ENCODE measurements at regions not wholly inside any gene's neighbourhood (a gene's known extent, or its start where the extent isn't known, plus 50 kb on each side); places are given as distances from the start of the nearest gene placed in this dataset.

GRCh38 chr4:10944321-10944720 is 259.8 kb upstream of the CLNK start:
- no TSS peak for BruUV-seq (replicated peaks)
- ATAC-seq (ENCODE audit: low read depth) = no peak
- H3K36me3 ChIP-seq (ENCODE audit: control insufficient read depth, insufficient read depth, low read length) = no peaks in the 10 kb centered on the region
- WGBS, 2 experiments (ENCODE audit: extremely low coverage in 2 of 2, insufficient read length in 1 of 2) = no CpG with 5 or more reads among the region's 1 CpG
- no peak overlapping the region for H2AFZ ChIP-seq (replicated peaks; ENCODE audit: low read length, poor library complexity)
- H4K8ac ChIP-seq (ENCODE audit: low read depth in 2 of 2, low read length in 2 of 2) = no peak overlapping the region
- no peak overlapping the region for H3K23ac ChIP-seq (ENCODE audit: low read depth, low read length)
- no peaks in the 10 kb centered on the region for H3K79me1 ChIP-seq (ENCODE audit: low read depth in 1 of 2, low read length in 2 of 2)
- H3K27me3 ChIP-seq (ENCODE audit: control insufficient read depth, insufficient read depth, low read length) = no peaks in the 10 kb centered on the region
- DNase-seq = no peak
- no peak overlapping the region for H3K4ac ChIP-seq (ENCODE audit: low read depth, low read length)
- dilution Hi-C loops (cut with HindIII; ENCODE audit: low sequenced_read_pairs, unreplicated experiment) = no loop called here
- no peak overlapping the region for H2AK5ac ChIP-seq (ENCODE audit: low read depth, low read length)
- H3K27ac ChIP-seq (ENCODE audit: insufficient read depth, low read length) = no peak overlapping the region
- no peaks in the 10 kb centered on the region for H3K4me1 ChIP-seq (ENCODE audit: control insufficient read depth, insufficient read depth, low read length)
- in situ Hi-C loops (cut with MboI; ENCODE audit: low sequenced_read_pairs) = no loop called here
- H4K5ac ChIP-seq (ENCODE audit: low read depth, low read length) = no peak overlapping the region
- no peaks in the 10 kb centered on the region for H4K20me1 ChIP-seq (ENCODE audit: insufficient read depth, low read length)
- no peak overlapping the region for H2AK9ac ChIP-seq (replicated peaks; ENCODE audit: low read depth, low read length, poor library complexity)
- CTCF ChIA-PET = no interaction called here
- no peak overlapping the region for H2BK5ac ChIP-seq (ENCODE audit: low read depth, low read length, poor library complexity, severe bottlenecking)
- H3K9me3 ChIP-seq (ENCODE audit: control insufficient read depth, insufficient read depth, low read length) = no peaks in the 10 kb centered on the region
- H4K91ac ChIP-seq (ENCODE audit: insufficient read depth, low read depth, low read length) = no peak overlapping the region
- H3K14ac ChIP-seq (replicated peaks; ENCODE audit: low read depth, low read length) = no peak overlapping the region
- H2BK15ac ChIP-seq (ENCODE audit: low read depth, low read length) = no peak overlapping the region
- no peak overlapping the region for H2BK120ac ChIP-seq (ENCODE audit: low read depth, low read length)
- H2BK20ac ChIP-seq (ENCODE audit: low read depth, low read length) = no peak overlapping the region
- H3K18ac ChIP-seq (ENCODE audit: low read depth, low read length) = no peak overlapping the region
- H3K4me3 ChIP-seq (ENCODE audit: insufficient read depth, low read depth, low read length) = no peak overlapping the region
- H3K9ac ChIP-seq (ENCODE audit: low read depth, low read length) = no peak overlapping the region
- H3K9me1 ChIP-seq (ENCODE audit: insufficient read depth, low read length) = no peaks in the 10 kb centered on the region
- TF ChIP-seq MXI1 (IDR thresholded peaks at IDR 0.05; ENCODE audit: borderline replicate concordance, low read depth, low read length) (no peak), RCOR1 (IDR thresholded peaks at IDR 0.05; ENCODE audit: insufficient replicate concordance, low read length) (no peak), MAFK (IDR thresholded peaks at IDR 0.05; ENCODE audit: low read depth, low read length) (no peak), RAD21 (IDR thresholded peaks at IDR 0.05; ENCODE audit: low read length) (no peak), NFE2L2 (IDR thresholded peaks at IDR 0.05; ENCODE audit: low read depth, low read length) (no peak), CTCF (conservative IDR thresholded peaks at IDR 0.05; ENCODE audit: low read depth, low read length) (no peak), CEBPB (IDR thresholded peaks at IDR 0.05; ENCODE audit: low read depth, low read length) (no peak), MAZ (IDR thresholded peaks at IDR 0.05; ENCODE audit: borderline replicate concordance, low read depth, low read length) (no peak), RFX5 (IDR thresholded peaks at IDR 0.05; ENCODE audit: low read depth, low read length) (no peak)
- H3K56ac ChIP-seq (ENCODE audit: extremely low read depth, insufficient read depth, low read length) = no peak overlapping the region
- POLR2A ChIA-PET (ENCODE audit: unreplicated experiment) = no interaction called here
- H3K4me2 ChIP-seq (ENCODE audit: low read depth, low read length) = no peak overlapping the region
- intact Hi-C loops (cut with micrococcal nuclease) = no loop called here

Data from IMR-90 (cell line).